Aorta (tissue), 5 donors: ENCODE measurements at regions not wholly inside any gene's neighbourhood (a gene's known extent, or its start where the extent isn't known, plus 50 kb on each side); places are given as distances from the start of the nearest gene placed in this dataset.

ENCODE experiments used
- ATAC-seq: fragments of 200-7000 bp; cut with Tn5 transposase; one replicate; pipeline ENCODE4 v1.9.1; 2022; ENCODE audit warnings: moderate library complexity; ENCODE audit not compliant: low FRiP score
- DNase-seq, 2 donors: peaks; one replicate each; pipeline ENCODE4 v3.0.0-alpha.2; 2020
- H3K27ac ChIP-seq, 2 donors: one replicate each; pipeline ENCODE4 v1.5.1; 2013; ENCODE audit warnings: low read length in 2 of 2, mild to moderate bottlenecking in 2 of 2, moderate library complexity in 2 of 2, control low read depth in 1 of 2, inconsistent platforms in 1 of 2, low read depth in 1 of 2
- H3K27me3 ChIP-seq, 2 donors: one replicate each; pipeline ENCODE4 v1.6.1; 2013; ENCODE audit warnings: control low read depth in 1 of 2, low read length in 1 of 2, mild to moderate bottlenecking in 1 of 2, moderate library complexity in 1 of 2; ENCODE audit not compliant: insufficient read depth in 2 of 2, control insufficient read depth in 1 of 2
- H3K36me3 ChIP-seq, 2 donors: one replicate each; pipeline ENCODE4 v1.6.1; 2013; ENCODE audit warnings: control low read depth in 1 of 2, low read length in 1 of 2, mild to moderate bottlenecking in 1 of 2; ENCODE audit not compliant: insufficient read depth in 2 of 2, control insufficient read depth in 1 of 2
- H3K4me1 ChIP-seq, 2 donors: one replicate each; pipeline ENCODE4 v1.6.1; 2013; ENCODE audit warnings: low read length in 2 of 2, control low read depth in 1 of 2, mild to moderate bottlenecking in 1 of 2, moderate library complexity in 1 of 2; ENCODE audit not compliant: insufficient read depth in 2 of 2, control insufficient read depth in 1 of 2
- H3K4me3 ChIP-seq, 2 donors: one replicate each; pipeline ENCODE4 v1.5.1; 2013; ENCODE audit warnings: low read length in 2 of 2, control low read depth in 1 of 2, mild to moderate bottlenecking in 1 of 2
- H3K9me3 ChIP-seq: one replicate; pipeline ENCODE4 v1.6.1; 2013; ENCODE audit warnings: mild to moderate bottlenecking, low read length; ENCODE audit not compliant: control insufficient read depth
- WGBS, 2 donors: extraction: QIAGEN DNeasy Blood & Tissue Kit; methylation state at CpG; one replicate each; pipeline ENCODE4 v1.1.7; 2013; 5-methylcytosine and 5-hydroxymethylcytosine counted together
- intact Hi-C, 2 donors: fragments of 100-400 bp; cut with DNase I; formaldehyde crosslinking; loops; one replicate each; pipeline versions ENCODE4 v1.14.2 to v1.15.0; 2022
- donor health status: healthy with polysubstance abuse.
- donor health status: Bipolar disorder and iron deficiency.
- donor health status: DM: no; HTN: no; CAD: no.
- donor health status: DM: no; HTN: no; CAD: no.
- donor health status: DM: yes; HTN: yes; CAD: no.

GRCh38 chr10:59595593-59595992, 114.1 kb downstream of the SLC16A9 start:
- 20 to 21% methylated on average over 1 of the region's 1 CpG for WGBS, 2 donors
- Histone ChIP-seq H3K27ac (no peak overlapping the region), H3K36me3 (no peaks in the 10 kb centered on the region), H3K9me3 (no peaks in the 10 kb centered on the region), H3K4me1 (no peaks in the 10 kb centered on the region), H3K4me3 (no peak overlapping the region), H3K27me3 (no peaks in the 10 kb centered on the region)
- no peak for ATAC-seq
- no peak for DNase-seq
- intact Hi-C loops: no loop called here

GRCh38 chr10:59593768-59594167, 115.9 kb downstream of the SLC16A9 start:
- Histone ChIP-seq H3K4me3 (no peak overlapping the region), H3K4me1 (no peaks in the 10 kb centered on the region), H3K27me3 (no peaks in the 10 kb centered on the region), H3K27ac (no peak overlapping the region), H3K36me3 (no peaks in the 10 kb centered on the region), H3K9me3 (no peaks in the 10 kb centered on the region)
- 96 to 100% methylated on average over 2 of the region's 2 CpGs for WGBS, 2 donors
- DNase-seq (no peak), ATAC-seq (no peak)
- intact Hi-C loops: no loop called here

GRCh38 chr10:59589796-59590195, 119.9 kb downstream of the SLC16A9 start:
- no peaks in the 10 kb centered on the region for H3K4me1 ChIP-seq
- ATAC-seq: no peak
- no peak overlapping the region for H3K27ac ChIP-seq
- intact Hi-C loops: loop anchor here in 1 of 2 donors (10.0 kb wide), 1 partner anchor 635 kb away; no protein-coding TSS in a partner anchor
- no peaks in the 10 kb centered on the region for H3K9me3 ChIP-seq
- no peaks in the 10 kb centered on the region for H3K27me3 ChIP-seq
- WGBS, 2 donors: 81 to 92% methylated on average over 6 of the region's 6 CpGs
- H3K36me3 ChIP-seq: no peaks in the 10 kb centered on the region
- no peak for DNase-seq
- no peak overlapping the region for H3K4me3 ChIP-seq

GRCh38 chr10:59588791-59589190, 120.9 kb downstream of the SLC16A9 start:
- DNase-seq: no peak
- 73 to 79% methylated on average over 6 of the region's 6 CpGs for WGBS, 2 donors
- no peak for ATAC-seq

GRCh38 chr10:59587756-59588140, 121.9 kb downstream of the SLC16A9 start:
- no peaks in the 10 kb centered on the region for H3K4me1 ChIP-seq
- no peak for DNase-seq
- ATAC-seq: no peak
- no peaks in the 10 kb centered on the region for H3K9me3 ChIP-seq
- intact Hi-C loops: loop anchor here in 1 of 2 donors (10.0 kb wide), 1 partner anchor 633 kb away; no protein-coding TSS in a partner anchor
- H3K36me3 ChIP-seq: no peaks in the 10 kb centered on the region
- H3K27me3 ChIP-seq: no peaks in the 10 kb centered on the region
- WGBS, 2 donors: 48 to 76% methylated on average over 2 of the region's 2 CpGs
- H3K4me3 ChIP-seq: no peak overlapping the region
- H3K27ac ChIP-seq: no peak overlapping the region

More at GRCh38 chr10:59588791-59589190, 120.9 kb downstream of the SLC16A9 start:
- no peaks in the 10 kb centered on the region for H3K27me3 ChIP-seq
- H3K27ac ChIP-seq: no peak overlapping the region
- intact Hi-C loops: loop anchor here in 1 of 2 donors (10.0 kb wide), 1 partner anchor 634 kb away; no protein-coding TSS in a partner anchor
- no peak overlapping the region for H3K4me3 ChIP-seq
- no peaks in the 10 kb centered on the region for H3K4me1 ChIP-seq
- no peaks in the 10 kb centered on the region for H3K36me3 ChIP-seq
- H3K9me3 ChIP-seq: no peaks in the 10 kb centered on the region

- DNase-seq (no peak), ATAC-seq (no peak)
- Histone ChIP-seq H3K4me3 (no peak overlapping the region), H3K36me3 (no peaks in the 10 kb centered on the region), H3K27me3 (no peaks in the 10 kb centered on the region), H3K27ac (no peak overlapping the region), H3K9me3 (no peaks in the 10 kb centered on the region), H3K4me1 (no peaks in the 10 kb centered on the region)
- 90 to 94% methylated on average over 2 of the region's 2 CpGs for WGBS, 2 donors
- intact Hi-C loops: loop anchor here in 1 of 2 donors (10.0 kb wide), 1 partner anchor 632 kb away; no protein-coding TSS in a partner anchor
These were observed 122.4 kb downstream of the SLC16A9 start for GRCh38 chr10:59587083-59587755.

- intact Hi-C loops: loop anchor here in 1 of 2 donors (10.0 kb wide), 1 partner anchor 632 kb away; no protein-coding TSS in a partner anchor
These were observed 123.2 kb downstream of the SLC16A9 start for GRCh38 chr10:59586407-59586891.

GRCh38 chr10:59585046-59585700, 124.5 kb downstream of the SLC16A9 start:
- ATAC-seq: no peak
- no peak for DNase-seq
- Histone ChIP-seq H3K27ac (no peak overlapping the region), H3K36me3 (no peaks in the 10 kb centered on the region), H3K9me3 (no peaks in the 10 kb centered on the region), H3K27me3 (no peaks in the 10 kb centered on the region), H3K4me3 (no peak overlapping the region), H3K4me1 (no peaks in the 10 kb centered on the region)
- WGBS, 2 donors: 51 to 62% methylated on average over 4 of the region's 4 CpGs
- intact Hi-C loops: loop anchor here in 1 of 2 donors (10.0 kb wide), 1 partner anchor 630 kb away; no protein-coding TSS in a partner anchor

More at GRCh38 chr10:59586407-59586891, 123.2 kb downstream of the SLC16A9 start:
- H3K4me1 ChIP-seq: no peaks in the 10 kb centered on the region
- WGBS, 2 donors: 91 to 94% methylated on average over 2 of the region's 2 CpGs
- H3K27me3 ChIP-seq: no peaks in the 10 kb centered on the region
- no peak overlapping the region for H3K27ac ChIP-seq
- no peaks in the 10 kb centered on the region for H3K9me3 ChIP-seq
- H3K4me3 ChIP-seq: no peak overlapping the region
- DNase-seq: no peak
- ATAC-seq: no peak
- no peaks in the 10 kb centered on the region for H3K36me3 ChIP-seq
